ENCODE measurements at regions not wholly inside any gene's neighbourhood (a gene's known extent, or its start where the extent isn't known, plus 50 kb on each side); places are given as distances from the start of the nearest gene placed in this dataset.

DNA sequence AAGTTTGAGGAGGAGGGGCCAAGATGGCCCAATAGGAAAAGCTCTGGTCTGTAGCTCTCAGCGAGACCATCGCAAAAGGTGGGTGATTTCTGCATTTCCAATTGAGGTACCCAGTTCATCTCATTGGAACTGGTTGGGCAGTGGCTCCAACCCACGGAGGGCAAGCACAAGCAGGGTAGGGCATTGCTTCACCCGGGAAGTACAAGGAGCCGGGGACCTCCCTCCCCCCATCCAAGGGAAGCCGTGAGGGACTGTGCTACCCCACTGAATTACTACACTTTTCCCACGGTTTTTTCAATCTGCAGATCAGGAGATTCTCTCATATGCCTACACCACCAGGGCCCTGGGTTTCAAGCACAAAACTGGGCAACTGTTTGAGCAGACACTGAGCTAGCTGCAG lies 58.0 kb upstream of the EFCAB3 start:
- H3K4me1 Mint-ChIP-seq: no peaks in the 10 kb centered on the region
- H3K4me3 Mint-ChIP-seq: no peak overlapping the region
- H3K27ac Mint-ChIP-seq: no peak overlapping the region
- H3K27me3 Mint-ChIP-seq (ENCODE audit: low read depth): peaks cover 56% of the 10 kb centered on the region
- no peak for DNase-seq (ENCODE audit: low spot score in 2 of 2, unreplicated experiment in 2 of 2)
- H3K9me3 Mint-ChIP-seq: no peaks in the 10 kb centered on the region
- H3K36me3 Mint-ChIP-seq: no peaks in the 10 kb centered on the region
- TF ChIP-seq, protein P1, sequence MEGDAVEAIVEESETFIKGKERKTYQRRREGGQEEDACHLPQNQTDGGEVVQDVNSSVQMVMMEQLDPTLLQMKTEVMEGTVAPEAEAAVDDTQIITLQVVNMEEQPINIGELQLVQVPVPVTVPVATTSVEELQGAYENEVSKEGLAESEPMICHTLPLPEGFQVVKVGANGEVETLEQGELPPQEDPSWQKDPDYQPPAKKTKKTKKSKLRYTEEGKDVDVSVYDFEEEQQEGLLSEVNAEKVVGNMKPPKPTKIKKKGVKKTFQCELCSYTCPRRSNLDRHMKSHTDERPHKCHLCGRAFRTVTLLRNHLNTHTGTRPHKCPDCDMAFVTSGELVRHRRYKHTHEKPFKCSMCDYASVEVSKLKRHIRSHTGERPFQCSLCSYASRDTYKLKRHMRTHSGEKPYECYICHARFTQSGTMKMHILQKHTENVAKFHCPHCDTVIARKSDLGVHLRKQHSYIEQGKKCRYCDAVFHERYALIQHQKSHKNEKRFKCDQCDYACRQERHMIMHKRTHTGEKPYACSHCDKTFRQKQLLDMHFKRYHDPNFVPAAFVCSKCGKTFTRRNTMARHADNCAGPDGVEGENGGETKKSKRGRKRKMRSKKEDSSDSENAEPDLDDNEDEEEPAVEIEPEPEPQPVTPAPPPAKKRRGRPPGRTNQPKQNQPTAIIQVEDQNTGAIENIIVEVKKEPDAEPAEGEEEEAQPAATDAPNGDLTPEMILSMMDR (IDR thresholded peaks at IDR 0.05; ENCODE audit: unreplicated experiment): no peak

DNA sequence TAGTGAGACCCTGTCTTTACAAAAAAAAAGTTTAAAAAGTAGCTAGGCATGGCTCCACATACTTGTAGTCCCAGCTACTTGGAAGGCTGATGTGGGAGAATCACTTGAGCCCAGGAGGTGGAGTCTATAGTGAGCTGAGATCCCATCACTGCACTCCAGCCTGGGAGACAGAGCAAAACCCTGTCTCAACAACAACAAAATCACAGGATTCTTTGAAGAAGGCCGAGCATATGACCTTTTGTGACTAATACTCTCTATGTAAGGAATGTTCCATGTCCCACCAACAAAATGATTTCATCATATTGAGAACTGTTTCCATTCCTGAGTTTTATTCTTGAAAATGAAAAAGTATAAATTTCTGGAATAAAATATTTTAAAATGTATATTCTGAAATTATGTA lies 58.9 kb upstream of the EFCAB3 start:
- no peak overlapping the region for H3K4me3 Mint-ChIP-seq
- DNase-seq (ENCODE audit: low spot score in 2 of 2, unreplicated experiment in 2 of 2): no peak
- H3K27me3 Mint-ChIP-seq (ENCODE audit: low read depth): peaks cover 62% of the 10 kb centered on the region
- no peak overlapping the region for H3K27ac Mint-ChIP-seq
- H3K9me3 Mint-ChIP-seq: no peaks in the 10 kb centered on the region
- H3K4me1 Mint-ChIP-seq: no peaks in the 10 kb centered on the region
- H3K36me3 Mint-ChIP-seq: no peaks in the 10 kb centered on the region
- TF ChIP-seq, protein P1 (IDR thresholded peaks at IDR 0.05; ENCODE audit: unreplicated experiment): no peak

DNA sequence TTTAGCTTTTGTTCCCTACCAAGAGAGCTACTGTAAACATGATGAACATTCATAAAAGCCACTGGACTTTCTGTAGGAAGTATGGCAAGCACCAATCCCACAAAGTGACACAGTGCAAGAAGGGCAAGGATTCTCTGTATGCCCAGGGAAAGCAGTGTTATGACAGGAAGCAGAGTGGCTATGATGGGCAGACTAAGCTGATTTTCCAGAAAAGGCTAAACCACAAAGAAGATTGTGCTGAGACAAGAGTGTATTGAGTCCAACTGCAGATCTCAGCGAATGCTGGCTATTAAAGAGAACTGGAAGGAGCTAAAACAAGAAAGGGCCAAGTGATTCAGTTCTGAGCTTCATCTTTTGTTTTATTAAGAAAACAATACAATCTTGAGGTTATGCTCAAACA lies 60.5 kb upstream of the EFCAB3 start:
- Mint-ChIP-seq H3K4me3 (no peak overlapping the region), H3K9me3 (no peaks in the 10 kb centered on the region), H3K4me1 (no peaks in the 10 kb centered on the region), H3K36me3 (no peaks in the 10 kb centered on the region), H3K27ac (no peak overlapping the region), H3K27me3 (ENCODE audit: low read depth) (peaks cover 73% of the 10 kb centered on the region)
- DNase-seq (ENCODE audit: low spot score in 2 of 2, unreplicated experiment in 2 of 2): no peak
- TF ChIP-seq, protein P1 (IDR thresholded peaks at IDR 0.05; ENCODE audit: unreplicated experiment): no peak

DNA sequence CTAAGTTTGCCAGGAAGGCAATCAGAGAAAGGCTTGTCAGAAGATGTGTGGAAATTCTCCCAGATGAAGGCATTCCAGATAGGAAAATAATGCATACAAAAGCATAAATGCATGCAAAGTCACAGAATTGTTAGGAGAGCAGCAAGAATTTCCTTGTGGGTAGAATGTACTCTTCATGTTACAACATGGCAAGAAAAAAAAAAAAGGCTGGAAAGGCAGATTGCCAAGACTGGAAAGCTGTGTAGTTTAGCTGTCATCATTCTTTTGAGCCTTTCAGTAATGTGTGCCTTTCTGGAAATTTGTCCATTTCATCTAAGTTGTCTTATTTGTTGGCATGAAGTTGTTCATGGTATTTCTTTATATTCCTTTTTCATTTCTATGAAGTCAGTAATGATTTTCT lies 71.0 kb upstream of the EFCAB3 start:
- TF ChIP-seq, protein P1 (IDR thresholded peaks at IDR 0.05; ENCODE audit: unreplicated experiment): no peak
- H3K27ac Mint-ChIP-seq: no peak overlapping the region
- H3K4me1 Mint-ChIP-seq: no peaks in the 10 kb centered on the region
- H3K27me3 Mint-ChIP-seq (ENCODE audit: low read depth): peaks cover 54% of the 10 kb centered on the region
- peaks cover 7% of the 10 kb centered on the region for H3K9me3 Mint-ChIP-seq
- H3K36me3 Mint-ChIP-seq: no peaks in the 10 kb centered on the region
- no peak for DNase-seq (ENCODE audit: low spot score in 2 of 2, unreplicated experiment in 2 of 2)
- H3K4me3 Mint-ChIP-seq: no peak overlapping the region

DNA sequence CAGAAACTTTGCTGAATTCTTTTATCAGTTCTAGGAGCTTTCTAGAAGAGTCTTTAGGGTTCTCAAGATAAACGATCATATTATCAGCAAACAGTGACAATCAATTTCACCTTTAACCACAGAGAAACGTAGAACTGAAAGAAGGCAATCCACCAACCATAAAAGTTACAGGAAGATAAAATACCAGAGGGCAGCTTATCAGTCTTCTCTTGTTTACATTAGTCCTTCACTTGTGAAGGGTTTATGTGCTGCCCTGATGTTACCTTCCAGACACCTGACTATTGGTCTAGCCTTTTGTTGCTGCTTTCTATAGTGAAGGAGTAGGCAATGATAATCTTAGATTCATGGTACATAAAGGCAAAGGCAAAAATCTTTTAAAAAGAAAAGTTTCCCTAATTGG lies 73.2 kb upstream of the EFCAB3 start:
- Mint-ChIP-seq H3K4me3 (no peak overlapping the region), H3K9me3 (peaks cover 7% of the 10 kb centered on the region), H3K27ac (no peak overlapping the region), H3K4me1 (no peaks in the 10 kb centered on the region), H3K36me3 (no peaks in the 10 kb centered on the region), H3K27me3 (ENCODE audit: low read depth) (peaks cover 53% of the 10 kb centered on the region)
- DNase-seq (ENCODE audit: low spot score in 2 of 2, unreplicated experiment in 2 of 2): no peak
- TF ChIP-seq, protein P1 (IDR thresholded peaks at IDR 0.05; ENCODE audit: unreplicated experiment): no peak

DNA sequence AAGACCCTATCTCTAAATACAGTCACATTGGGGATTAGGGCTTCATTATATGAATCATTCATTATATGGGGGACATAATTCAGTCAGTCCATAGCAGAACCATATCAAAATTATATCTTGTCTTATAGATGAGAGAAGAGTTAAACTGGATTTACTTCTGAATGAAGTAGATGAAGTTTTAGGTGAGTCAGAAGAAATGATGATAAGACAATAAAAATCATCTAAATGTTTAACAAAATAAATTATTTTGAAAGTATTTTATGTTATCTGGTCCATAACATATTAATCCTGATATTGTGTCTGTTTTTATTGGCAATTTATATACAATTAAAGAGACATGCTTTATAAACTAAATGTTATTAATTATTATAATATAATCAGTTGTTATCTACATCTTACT lies 76.9 kb upstream of the EFCAB3 start:
- H3K4me3 Mint-ChIP-seq: no peak overlapping the region
- H3K27ac Mint-ChIP-seq: no peak overlapping the region
- peaks cover 11% of the 10 kb centered on the region for H3K9me3 Mint-ChIP-seq
- H3K27me3 Mint-ChIP-seq (ENCODE audit: low read depth): peaks cover 38% of the 10 kb centered on the region
- TF ChIP-seq, protein P1 (IDR thresholded peaks at IDR 0.05; ENCODE audit: unreplicated experiment): no peak
- H3K36me3 Mint-ChIP-seq: no peaks in the 10 kb centered on the region
- no peak for DNase-seq (ENCODE audit: low spot score in 2 of 2, unreplicated experiment in 2 of 2)
- H3K4me1 Mint-ChIP-seq: no peaks in the 10 kb centered on the region
